SK-N-SH (cell line): ENCODE measurements at regions not wholly inside any gene's neighbourhood (a gene's known extent, or its start where the extent isn't known, plus 50 kb on each side); places are given as distances from the start of the nearest gene placed in this dataset.

Experiments used
- CTCF ChIA-PET: fragments of 300-600, 350-600 bp; formaldehyde crosslinking; extraction: SDS; loops from one replicate; lab custom pipeline; 2021; lab: Yijun Ruan, JAX
- POLR2A ChIA-PET: fragments of 350-600 bp; sonication (Branson Sonifier 250); formaldehyde crosslinking; extraction: SDS; loops from one replicate; lab custom pipeline; 2020; ENCODE audit warnings: antibody characterized with exemption, inconsistent platforms; lab: Yijun Ruan, JAX
- DNase-seq: peaks from one replicate; pipeline ENCODE4 v3.0.0; 2012
- H2AFZ ChIP-seq: fragments of 200-600 bp; sonication (generic); 2 replicates; pipeline ENCODE4 v1.8.1; 2016; ENCODE audit warnings: antibody characterized with exemption, mild to moderate bottlenecking, low read depth
- H3F3A ChIP-seq: fragments of 200-600 bp; sonication (generic); replicated peaks from 2 replicates; pipeline ENCODE3; 2016; ENCODE audit warnings: antibody characterized with exemption, mild to moderate bottlenecking; ENCODE audit not compliant: insufficient read depth
- H3K27ac ChIP-seq, 2 experiments: fragments of 200-500 bp in 1 of 2; fragments of 200-600 bp in 1 of 2; sonication (Bioruptor generic) in 1 of 2; sonication (generic), shearing (Covaris generic) in 1 of 2; 2 replicates each; pipeline versions ENCODE4 v1.5.1 to v1.6.1; 2014 to 2016; ENCODE audit warnings: low read depth in 2 of 2, inconsistent platforms in 1 of 2, low read length in 1 of 2, mild to moderate bottlenecking in 1 of 2, mixed read lengths in 1 of 2
- H3K27me3 ChIP-seq: fragments of 200-600 bp; sonication (generic), shearing (Covaris generic); 2 replicates; pipeline ENCODE4 v1.6.1; 2016; ENCODE audit warnings: mixed run types; ENCODE audit not compliant: insufficient read depth
- H3K36me3 ChIP-seq, 2 experiments: fragments of 200-500 bp in 1 of 2; fragments of 200-600 bp in 1 of 2; sonication (Bioruptor generic) in 1 of 2; sonication (generic) in 1 of 2; replicated peaks in 1 of 2; 2 replicates each; pipeline versions ENCODE3 to v1.5.1; 2014 to 2016; ENCODE audit warnings: low read length in 1 of 2, mild to moderate bottlenecking in 1 of 2; ENCODE audit not compliant: insufficient read depth in 2 of 2, control insufficient read depth in 1 of 2
- H3K4me1 ChIP-seq, 2 experiments: fragments of 200-500 bp in 1 of 2; fragments of 200-600 bp in 1 of 2; sonication (Bioruptor generic) in 1 of 2; sonication (generic), shearing (Covaris generic) in 1 of 2; 2 replicates each; pipeline versions ENCODE4 v1.5.1 to v1.6.1; 2014 to 2016; ENCODE audit warnings: low read depth in 1 of 2, low read length in 1 of 2, mixed run types in 1 of 2; ENCODE audit not compliant: insufficient read depth in 2 of 2, control insufficient read depth in 1 of 2
- H3K4me2 ChIP-seq: fragments of 200-600 bp; sonication (generic), shearing (Covaris generic); 2 replicates; pipeline ENCODE4 v1.6.1; 2017; ENCODE audit warnings: mixed run types
- H3K4me3 ChIP-seq, 2 experiments: fragments of 200-500 bp in 1 of 2; fragments of 200-600 bp in 1 of 2; sonication (Bioruptor generic) in 1 of 2; sonication (generic), shearing (Covaris generic) in 1 of 2; 2 replicates each; pipeline versions ENCODE4 v1.5.1 to v1.8.1; 2014 to 2016; ENCODE audit warnings: low read depth in 2 of 2, inconsistent platforms in 1 of 2, low read length in 1 of 2, mild to moderate bottlenecking in 1 of 2, mixed read lengths in 1 of 2, moderate library complexity in 1 of 2
- H3K79me2 ChIP-seq: fragments of 200-600 bp; sonication (generic); 2 replicates; pipeline ENCODE4 v1.8.1; 2017; ENCODE audit warnings: mild to moderate bottlenecking; ENCODE audit not compliant: insufficient read depth
- H3K9ac ChIP-seq: fragments of 200-600 bp; sonication (generic); 2 replicates; pipeline ENCODE4 v1.6.1; 2017; ENCODE audit warnings: mixed run types
- H3K9me2 ChIP-seq: fragments of 200-600 bp; sonication (generic); 2 replicates; pipeline ENCODE4 v1.6.1; 2017; ENCODE audit warnings: mixed run types
- H3K9me3 ChIP-seq: fragments of 200-600 bp; sonication (generic); 2 replicates; pipeline ENCODE4 v1.6.1; 2017; ENCODE audit warnings: mixed run types, mild to moderate bottlenecking, moderate library complexity
- H4K20me1 ChIP-seq: fragments of 200-600 bp; sonication (generic); 2 replicates; pipeline ENCODE4 v1.6.1; 2017; ENCODE audit warnings: mild to moderate bottlenecking, mixed run types; ENCODE audit not compliant: insufficient read depth
- CHD2 ChIP-seq: fragments of 150-350 bp; IDR thresholded peaks from 2 replicates; pipeline ENCODE4 v1.6.1; 2018; ENCODE audit warnings: low read length; ENCODE audit not compliant: partially characterized antibody
- ELF1 ChIP-seq: IDR thresholded peaks from 2 replicates; pipeline ENCODE4 v1.4.0; 2012
- EZH2phosphoT487 ChIP-seq: fragments of 200-600 bp; sonication (generic); IDR thresholded peaks from 2 replicates; pipeline ENCODE4 v1.6.1; 2017; ENCODE audit warnings: low read depth, mixed run types, mild to moderate bottlenecking, antibody characterized with exemption, moderate library complexity, borderline replicate concordance
- FOSL2 ChIP-seq: IDR thresholded peaks from 2 replicates; pipeline ENCODE4 v1.4.0; 2012; ENCODE audit warnings: low read depth, mild to moderate bottlenecking, moderate library complexity, borderline replicate concordance
- FOXM1 ChIP-seq: IDR thresholded peaks from 2 replicates; pipeline ENCODE4 v1.4.0; 2012; ENCODE audit warnings: low read depth, mild to moderate bottlenecking
- IRF3 ChIP-seq: fragments of 150-350 bp; IDR thresholded peaks from 2 replicates; pipeline ENCODE4 v1.6.1; 2016; ENCODE audit warnings: mild to moderate bottlenecking, low read depth, low read length
- MAX ChIP-seq: IDR thresholded peaks from 2 replicates; pipeline ENCODE4 v1.4.0; 2012; ENCODE audit warnings: low read depth
- POLR2AphosphoS5 ChIP-seq: IDR thresholded peaks from 2 replicates; pipeline ENCODE4 v1.6.1; 2012; ENCODE audit warnings: low read depth, low read length
- RFX5 ChIP-seq: IDR thresholded peaks from 2 replicates; pipeline ENCODE4 v1.6.1; 2012; ENCODE audit warnings: mild to moderate bottlenecking, improper control_type of control experiment, low read length
- TAF1 ChIP-seq: IDR thresholded peaks from 2 replicates; pipeline ENCODE4 v1.6.1; 2012; ENCODE audit warnings: low read depth, mild to moderate bottlenecking, low read length, moderate library complexity, borderline replicate concordance
- TCF12 ChIP-seq: IDR thresholded peaks from 2 replicates; pipeline ENCODE4 v1.4.0; 2012
- USF1 ChIP-seq: IDR thresholded peaks from 2 replicates; pipeline ENCODE4 v1.4.0; 2012; ENCODE audit warnings: low read depth, borderline replicate concordance
- USF2 ChIP-seq: fragments of 150-350 bp; IDR thresholded peaks from 2 replicates; pipeline ENCODE4 v1.6.1; 2017; ENCODE audit warnings: antibody characterized with exemption, low read length, low read depth, borderline replicate concordance
- YY1 ChIP-seq: IDR thresholded peaks from 2 replicates; pipeline ENCODE4 v1.4.0; 2012; ENCODE audit warnings: low read depth, mild to moderate bottlenecking
- ZBTB33 ChIP-seq: IDR thresholded peaks from 2 replicates; pipeline ENCODE4 v1.4.0; 2012; ENCODE audit warnings: low read depth, borderline replicate concordance
- WGBS: methylation state at CpG from one replicate; pipeline ENCODE4 v1.1.6; 2017; ENCODE audit warnings: low lambda C conversion rate; 5-methylcytosine and 5-hydroxymethylcytosine counted together

GRCh38 chr6:110039981-110040383, 61.9 kb downstream of the GPR6 start (continued):
- TF ChIP-seq YY1 (no peak), TAF1 (no peak), USF2 (no peak)
- TF ChIP-seq, all 33 proteins: peak for 3

- no peaks in the 10 kb centered on the region for H4K20me1 ChIP-seq
- DNase-seq = no peak
- H2AFZ ChIP-seq = no peak overlapping the region
- no peaks in the 10 kb centered on the region for H3K9me2 ChIP-seq
- CTCF ChIA-PET = interaction anchor here (1.1 to 13.7 kb wide), 31 partner anchors 8 to 545 kb away, joined by 3 to 295 read pairs (median 9); partner anchors contain the start of genes AK9 and FIG4
- no peaks in the 10 kb centered on the region for H3K4me1 ChIP-seq
- POLR2A ChIA-PET = no interaction called here
- no peaks in the 10 kb centered on the region for H3F3A ChIP-seq
- H3K4me2 ChIP-seq = no peak overlapping the region
- no peaks in the 10 kb centered on the region for H3K36me3 ChIP-seq
- no peak overlapping the region for H3K27ac ChIP-seq
- no peaks in the 10 kb centered on the region; the same call in 1 of the 2 replicates for H3K9me3 ChIP-seq
- TF ChIP-seq USF2 = no peak
- no peak for TF ChIP-seq POLR2AphosphoS5
- no peak overlapping the region for H3K4me3 ChIP-seq
- no peak overlapping the region for H3K9ac ChIP-seq
- 71% methylated on average over 7 of the region's 7 CpGs for WGBS
- H3K79me2 ChIP-seq = no peaks in the 10 kb centered on the region
- no peaks in the 10 kb centered on the region for H3K27me3 ChIP-seq
Measured at GRCh38 chr6:110040716-110041115, 62.6 kb downstream of the GPR6 start.

- H3K27ac ChIP-seq = no peak overlapping the region
- no peaks in the 10 kb centered on the region; the same call in 1 of the 2 replicates for H3K9me3 ChIP-seq
- no peak overlapping the region for H2AFZ ChIP-seq
- H3K36me3 ChIP-seq = no peaks in the 10 kb centered on the region
- ChIA-PET POLR2A (no interaction called here), CTCF (interaction anchor here (1.0 to 13.7 kb wide), 7 partner anchors 8 to 513 kb away, joined by 5 to 295 read pairs (median 29); no protein-coding TSS in a partner anchor)
- H3K79me2 ChIP-seq = no peaks in the 10 kb centered on the region
- no peak overlapping the region for H3K9ac ChIP-seq
- 59% methylated on average over 2 of the region's 2 CpGs for WGBS
- no peak overlapping the region for H3K4me2 ChIP-seq
- no peak overlapping the region for H3K4me3 ChIP-seq
- H4K20me1 ChIP-seq = no peaks in the 10 kb centered on the region
- H3K9me2 ChIP-seq = no peaks in the 10 kb centered on the region
- no peaks in the 10 kb centered on the region for H3F3A ChIP-seq
- H3K4me1 ChIP-seq = no peaks in the 10 kb centered on the region
- DNase-seq = no peak
- no peaks in the 10 kb centered on the region for H3K27me3 ChIP-seq
- no peak for TF ChIP-seq RFX5
- TF ChIP-seq ZBTB33 = no peak
- TF ChIP-seq FOSL2 = no peak
- TF ChIP-seq MAX = no peak
- no peak for TF ChIP-seq EZH2phosphoT487
- TF ChIP-seq IRF3 = no peak
- no peak for TF ChIP-seq CHD2
- TF ChIP-seq FOXM1 = no peak
- no peak for TF ChIP-seq ELF1
- TF ChIP-seq TCF12 = no peak
- no peak for TF ChIP-seq USF1
Measured at GRCh38 chr6:110041126-110041525, 63.0 kb downstream of the GPR6 start.
